Endothelial cell of umbilical vein (primary cell): ENCODE measurements at regions not wholly inside any gene's neighbourhood (a gene's known extent, or its start where the extent isn't known, plus 50 kb on each side); places are given as distances from the start of the nearest gene placed in this dataset.

Source experiments
- BruUV-seq: library from RNA; stranded (reverse); fragments of 400-500 nt; replicated peaks from 2 replicates; lab custom pipeline; 2021; lab: Mats Ljungman, UMichigan
- CTCF ChIA-PET: fragments of 300-600, 350-600 bp; sonication (Branson Sonifier 250); formaldehyde crosslinking; loops from one replicate; lab custom pipeline; 2021; ENCODE audit warnings: antibody characterized with exemption, inconsistent platforms; lab: Charles Lee
- POLR2A ChIA-PET: fragments of 300-600, 350-600 bp; sonication (Branson Sonifier 250); formaldehyde crosslinking; loops from one replicate; lab custom pipeline; 2021; ENCODE audit warnings: antibody characterized with exemption, inconsistent platforms; lab: Charles Lee
- DNase-seq: peaks from one replicate; pipeline ENCODE4 v3.0.0-alpha.2; 2011; ENCODE audit warnings: low read depth, low spot score
- FAIRE-seq: peaks from 2 replicates; lab custom pipeline; 2011; peaks lifted over from hg19 to GRCh38; lab: Jason Lieb, UNC
- H2AFZ ChIP-seq: 2 replicates; pipeline ENCODE4 v1.6.0; 2012; ENCODE audit warnings: low read depth, low read length, control low read depth, inconsistent platforms
- H3K27ac ChIP-seq: 2 replicates; pipeline ENCODE4 v1.5.1; 2011; ENCODE audit warnings: low read depth, mild to moderate bottlenecking, control low read depth, low read length, moderate library complexity; ENCODE audit not compliant: insufficient read depth
- H3K27me3 ChIP-seq, 2 experiments: 2 replicates each; pipeline versions ENCODE4 v1.6.0 to v1.6.1; 2011; ENCODE audit warnings: low read length in 2 of 2, mixed read lengths in 1 of 2; ENCODE audit not compliant: control insufficient read depth in 2 of 2, insufficient read depth in 2 of 2
- H3K36me3 ChIP-seq, 2 experiments: 2 replicates in 1 of 2; 3 replicates in 1 of 2; pipeline ENCODE4 v1.5.1; 2011; ENCODE audit warnings: low read length in 2 of 2, mild to moderate bottlenecking in 1 of 2, moderate library complexity in 1 of 2; ENCODE audit not compliant: control insufficient read depth in 2 of 2, insufficient read depth in 2 of 2; ENCODE audit errors: extremely low read depth in 1 of 2
- H3K4me1 ChIP-seq: 3 replicates; pipeline ENCODE4 v1.5.1; 2011; ENCODE audit warnings: mild to moderate bottlenecking, low read length; ENCODE audit not compliant: control insufficient read depth, insufficient read depth; ENCODE audit errors: extremely low read depth
- H3K4me2 ChIP-seq: 2 replicates; pipeline ENCODE4 v1.6.1; 2011; ENCODE audit warnings: low read length, control low read depth, mixed read lengths; ENCODE audit not compliant: insufficient read depth
- H3K4me3 ChIP-seq, 3 experiments: fragments of 200-600 bp in 1 of 3; sonication (generic), shearing (Covaris generic) in 1 of 3; replicated peaks in 1 of 3; 2 replicates each; pipeline ENCODE4 v1.5.1; 2011 to 2016; ENCODE audit warnings: control low read depth in 3 of 3, low read length in 3 of 3, mild to moderate bottlenecking in 2 of 3, inconsistent platforms in 1 of 3, low read depth in 1 of 3, moderate library complexity in 1 of 3; ENCODE audit not compliant: insufficient read depth in 1 of 3
- H3K79me2 ChIP-seq: 2 replicates; pipeline ENCODE4 v1.6.0; 2012; ENCODE audit warnings: low read length, inconsistent platforms; ENCODE audit not compliant: control insufficient read depth, insufficient read depth
- H3K9ac ChIP-seq: replicated peaks from 2 replicates; pipeline ENCODE3; 2011; ENCODE audit warnings: low read length, control low read depth; ENCODE audit not compliant: insufficient read depth; ENCODE audit errors: extremely low read depth
- H3K9me1 ChIP-seq: replicated peaks from 3 replicates; pipeline ENCODE4 v1.6.0; 2011; ENCODE audit warnings: mild to moderate bottlenecking, low read length; ENCODE audit not compliant: control insufficient read depth, insufficient read depth; ENCODE audit errors: extremely low read depth
- H3K9me3 ChIP-seq: replicated peaks from 2 replicates; pipeline ENCODE4 v1.5.1; 2012; ENCODE audit warnings: low read length, inconsistent platforms; ENCODE audit not compliant: control insufficient read depth, insufficient read depth
- H4K20me1 ChIP-seq: replicated peaks from 2 replicates; pipeline ENCODE3; 2011; ENCODE audit warnings: mild to moderate bottlenecking, low read length; ENCODE audit not compliant: control insufficient read depth, insufficient read depth; ENCODE audit errors: extremely low read depth
- CTCF ChIP-seq, 2 donors: IDR thresholded peaks; 1 replicate in 1 of 2; 2 replicates in 1 of 2; pipeline ENCODE4 v1.5.1; 2011; ENCODE audit warnings: low read length in 2 of 2, mild to moderate bottlenecking in 2 of 2, moderate library complexity in 2 of 2, control low read depth in 1 of 2, inconsistent platforms in 1 of 2, low read depth in 1 of 2; ENCODE audit not compliant: insufficient read depth in 1 of 2; ENCODE audit errors: extremely low read depth in 1 of 2
- EZH2 ChIP-seq: IDR thresholded peaks from 2 replicates; pipeline ENCODE4 v1.6.1; 2012; ENCODE audit warnings: borderline replicate concordance, low read depth, mild to moderate bottlenecking, moderate library complexity, low read length, inconsistent platforms; ENCODE audit not compliant: severe bottlenecking
- FOS ChIP-seq: IDR thresholded peaks from 2 replicates; pipeline ENCODE4 v1.6.1; 2011; ENCODE audit warnings: mild to moderate bottlenecking, low read length, moderate library complexity, borderline replicate concordance; ENCODE audit not compliant: insufficient read depth
- GATA2 ChIP-seq: IDR thresholded peaks from 2 replicates; pipeline ENCODE4 v1.7.0; 2011; ENCODE audit warnings: low read depth, mild to moderate bottlenecking, moderate library complexity, mixed read lengths, low read length; ENCODE audit not compliant: insufficient read length, insufficient read depth
- JUN ChIP-seq: IDR thresholded peaks from 2 replicates; pipeline ENCODE4 v1.6.1; 2011; ENCODE audit warnings: borderline replicate concordance, low read depth; ENCODE audit not compliant: insufficient read length, insufficient read depth
- MAX ChIP-seq: IDR thresholded peaks from 2 replicates; pipeline ENCODE4 v1.6.1; 2011; ENCODE audit not compliant: insufficient read depth, insufficient read length
- MYC ChIP-seq: IDR thresholded peaks from one replicate; pipeline ENCODE4 v1.6.1; 2011; ENCODE audit warnings: mild to moderate bottlenecking, low read depth, low read length
- POLR2A ChIP-seq: IDR thresholded peaks from 2 replicates; pipeline ENCODE4 v1.6.1; 2012; ENCODE audit warnings: low read depth, mild to moderate bottlenecking, control low read depth, low read length
- POLR2AphosphoS5 ChIP-seq: IDR thresholded peaks from 2 replicates; pipeline ENCODE4 v1.6.1; 2012; ENCODE audit warnings: low read depth, mild to moderate bottlenecking, control low read depth, low read length, moderate library complexity; ENCODE audit not compliant: insufficient read depth
- dilution Hi-C: fragments of 300-500 bp; cut with MboI; formaldehyde crosslinking; loops from one replicate; pipeline ENCODE4 v1.15.0; 2019; ENCODE audit warnings: low sequenced_read_pairs; ENCODE audit not compliant: extremely low pct_ligation_motif_present
- intact Hi-C: fragments of 100-400 bp; cut with micrococcal nuclease; formaldehyde crosslinking; loops from one replicate; pipeline ENCODE4 v1.10.0; 2022

GRCh38 chr10:32120147-32120546 is 63.9 kb upstream of the KIF5B start:
- Histone ChIP-seq H3K4me1 (no peaks in the 10 kb centered on the region), H2AFZ (no peak overlapping the region), H3K9me3 (no peaks in the 10 kb centered on the region), H3K36me3 (no peaks in the 10 kb centered on the region), H4K20me1 (no peaks in the 10 kb centered on the region), H3K9me1 (no peaks in the 10 kb centered on the region), H3K9ac (no peak overlapping the region), H3K4me2 (no peak overlapping the region), H3K79me2 (no peaks in the 10 kb centered on the region), H3K27me3 (peaks cover 6 to 10% of the 10 kb centered on the region in 2 experiments), H3K27ac (no peak overlapping the region), H3K4me3 (no peak overlapping the region)
- FAIRE-seq = no peak
- dilution Hi-C loops (no loop called here), intact Hi-C loops (no loop called here)
- no peak for DNase-seq
- CTCF ChIA-PET = no interaction called here
- POLR2A ChIA-PET = no interaction called here
- no peak for TF ChIP-seq EZH2
- no peak for TF ChIP-seq GATA2
- no peak for TF ChIP-seq POLR2A
- TF ChIP-seq MYC = no peak
- no peak for TF ChIP-seq POLR2AphosphoS5
- TF ChIP-seq MAX = no peak
- no peak for TF ChIP-seq FOS
- TF ChIP-seq CTCF (IDR thresholded peaks at IDR 0.05; ENCODE audit: extremely low read depth in 1 of 2, insufficient read depth in 1 of 2, low read depth in 1 of 2, low read length in 2 of 2) = no peak
- no peak for TF ChIP-seq JUN
- no TSS peak for BruUV-seq
